IMR-90 (cell line): ENCODE measurements at regions not wholly inside any gene's neighbourhood (a gene's known extent, or its start where the extent isn't known, plus 50 kb on each side); places are given as distances from the start of the nearest gene placed in this dataset.

Experiments used
- ATAC-seq: fragments of 200-7000 bp; cut with Tn5 transposase; 2 replicates; pipeline ENCODE4 v1.9.1; 2020; ENCODE audit warnings: low read depth, mild to moderate bottlenecking, moderate library complexity
- BruUV-seq: library from RNA; stranded (reverse); fragments of 400-500 nt; replicated peaks from 2 replicates; lab custom pipeline; 2021; lab: Mats Ljungman, UMichigan
- CTCF ChIA-PET: fragments of 300-600 bp; formaldehyde crosslinking; extraction: SDS; loops from one replicate; lab custom pipeline; 2021; ENCODE audit warnings: antibody characterized with exemption; lab: Yijun Ruan, JAX
- POLR2A ChIA-PET: fragments of 300-600 bp; sonication (Branson Sonifier 250); formaldehyde crosslinking; loops from one replicate; lab custom pipeline; 2022; ENCODE audit warnings: antibody characterized with exemption; ENCODE audit not compliant: unreplicated experiment; lab: Charles Lee
- DNase-seq: peaks from one replicate; pipeline ENCODE4 v3.0.0; 2013
- H2AFZ ChIP-seq: replicated peaks from 2 replicates; pipeline ENCODE3; 2013; ENCODE audit warnings: low read length, mild to moderate bottlenecking; ENCODE audit not compliant: poor library complexity
- H2AK5ac ChIP-seq: 2 replicates; pipeline ENCODE4 v1.6.1; 2013; ENCODE audit warnings: low read depth, low read length, inconsistent platforms
- H2AK9ac ChIP-seq: replicated peaks from 2 replicates; pipeline ENCODE3; 2013; ENCODE audit warnings: mild to moderate bottlenecking, low read depth, low read length, moderate library complexity; ENCODE audit not compliant: poor library complexity
- H2BK120ac ChIP-seq: 2 replicates; pipeline ENCODE4 v1.6.1; 2013; ENCODE audit warnings: low read depth, low read length, inconsistent platforms
- H2BK15ac ChIP-seq: 3 replicates; pipeline ENCODE4 v1.6.1; 2013; ENCODE audit warnings: low read depth, low read length, inconsistent platforms
- H2BK20ac ChIP-seq: 2 replicates; pipeline ENCODE4 v1.6.1; 2013; ENCODE audit warnings: low read depth, mild to moderate bottlenecking, inconsistent platforms, low read length, moderate library complexity
- H2BK5ac ChIP-seq: 2 replicates; pipeline ENCODE4 v1.6.1; 2013; ENCODE audit warnings: mild to moderate bottlenecking, low read depth, low read length, inconsistent platforms; ENCODE audit not compliant: poor library complexity, severe bottlenecking
- H3K14ac ChIP-seq: replicated peaks from 2 replicates; pipeline ENCODE4 v1.6.1; 2013; ENCODE audit warnings: low read depth, low read length, inconsistent platforms
- H3K18ac ChIP-seq: 2 replicates; pipeline ENCODE4 v1.6.1; 2013; ENCODE audit warnings: low read depth, low read length, control low read depth
- H3K23ac ChIP-seq: 2 replicates; pipeline ENCODE4 v1.6.1; 2013; ENCODE audit warnings: low read depth, low read length, inconsistent platforms
- H3K27ac ChIP-seq: 2 replicates; pipeline ENCODE4 v1.5.1; 2013; ENCODE audit warnings: mild to moderate bottlenecking, control low read depth, low read length; ENCODE audit not compliant: insufficient read depth
- H3K27me3 ChIP-seq: 2 replicates; pipeline ENCODE4 v1.6.1; 2013; ENCODE audit warnings: low read length; ENCODE audit not compliant: control insufficient read depth, insufficient read depth
- H3K36me3 ChIP-seq: 2 replicates; pipeline ENCODE4 v1.6.1; 2013; ENCODE audit warnings: low read length, mixed read lengths; ENCODE audit not compliant: control insufficient read depth, insufficient read depth
- H3K4ac ChIP-seq: 2 replicates; pipeline ENCODE4 v1.6.1; 2013; ENCODE audit warnings: low read depth, low read length, inconsistent platforms
- H3K4me1 ChIP-seq: 2 replicates; pipeline ENCODE4 v1.6.1; 2013; ENCODE audit warnings: low read length, mixed read lengths; ENCODE audit not compliant: control insufficient read depth, insufficient read depth
- H3K4me2 ChIP-seq: 2 replicates; pipeline ENCODE4 v1.6.1; 2013; ENCODE audit warnings: low read depth, mild to moderate bottlenecking, control low read depth, low read length, moderate library complexity
- H3K4me3 ChIP-seq: 2 replicates; pipeline ENCODE4 v1.5.1; 2013; ENCODE audit warnings: low read depth, mild to moderate bottlenecking, control low read depth, low read length, moderate library complexity; ENCODE audit not compliant: insufficient read depth
- H3K56ac ChIP-seq: 2 replicates; pipeline ENCODE4 v1.6.1; 2013; ENCODE audit warnings: low read length, inconsistent platforms; ENCODE audit not compliant: insufficient read depth; ENCODE audit errors: extremely low read depth
- H3K79me1 ChIP-seq, 2 experiments: 2 replicates each; pipeline ENCODE4 v1.6.1; 2013; ENCODE audit warnings: low read length in 2 of 2, inconsistent platforms in 1 of 2, low read depth in 1 of 2
- H3K9ac ChIP-seq: 2 replicates; pipeline ENCODE4 v1.6.1; 2013; ENCODE audit warnings: low read depth, low read length, control low read depth
- H3K9me1 ChIP-seq: 2 replicates; pipeline ENCODE4 v1.6.1; 2013; ENCODE audit warnings: low read length, inconsistent platforms; ENCODE audit not compliant: insufficient read depth
- H3K9me3 ChIP-seq: 2 replicates; pipeline ENCODE4 v1.6.1; 2013; ENCODE audit warnings: low read length; ENCODE audit not compliant: control insufficient read depth, insufficient read depth
- H4K20me1 ChIP-seq: 2 replicates; pipeline ENCODE4 v1.6.1; 2013; ENCODE audit warnings: low read length, inconsistent platforms; ENCODE audit not compliant: insufficient read depth
- H4K5ac ChIP-seq: 2 replicates; pipeline ENCODE4 v1.6.1; 2013; ENCODE audit warnings: mild to moderate bottlenecking, low read depth, low read length, control low read depth
- H4K8ac ChIP-seq, 2 experiments: 2 replicates each; pipeline ENCODE4 v1.6.1; 2013; ENCODE audit warnings: low read depth in 2 of 2, low read length in 2 of 2, control low read depth in 1 of 2, inconsistent platforms in 1 of 2
- H4K91ac ChIP-seq: 2 replicates; pipeline ENCODE4 v1.6.1; 2013; ENCODE audit warnings: low read depth, low read length, inconsistent platforms; ENCODE audit not compliant: insufficient read depth
- BHLHE40 ChIP-seq: fragments of 150-350 bp; IDR thresholded peaks from 2 replicates; pipeline ENCODE4 v1.6.1; 2016; ENCODE audit warnings: mild to moderate bottlenecking, low read depth, low read length
- CEBPB ChIP-seq: IDR thresholded peaks from 2 replicates; pipeline ENCODE4 v1.6.1; 2012; ENCODE audit warnings: low read depth, low read length, improper control_type of control experiment
- CHD1 ChIP-seq: IDR thresholded peaks from 2 replicates; pipeline ENCODE4 v1.6.1; 2012; ENCODE audit warnings: low read depth, low read length, improper control_type of control experiment
- FOS ChIP-seq: fragments of 150-350 bp; IDR thresholded peaks from 2 replicates; pipeline ENCODE4 v1.6.1; 2016; ENCODE audit warnings: low read depth, low read length
- MAFK ChIP-seq: IDR thresholded peaks from 2 replicates; pipeline ENCODE4 v1.6.1; 2012; ENCODE audit warnings: low read depth, low read length, improper control_type of control experiment
- MAZ ChIP-seq: IDR thresholded peaks from 2 replicates; pipeline ENCODE4 v1.6.1; 2012; ENCODE audit warnings: low read depth, mild to moderate bottlenecking, low read length, improper control_type of control experiment, moderate library complexity, borderline replicate concordance
- MXI1 ChIP-seq: IDR thresholded peaks from 2 replicates; pipeline ENCODE4 v1.6.1; 2012; ENCODE audit warnings: low read depth, mild to moderate bottlenecking, low read length, moderate library complexity, borderline replicate concordance
- NFE2L2 ChIP-seq: fragments of 150-350 bp; IDR thresholded peaks from 2 replicates; pipeline ENCODE4 v1.6.1; 2016; ENCODE audit warnings: low read depth, mild to moderate bottlenecking, low read length
- POLR2A ChIP-seq: IDR thresholded peaks from 2 replicates; pipeline ENCODE4 v1.6.1; 2012; ENCODE audit warnings: mild to moderate bottlenecking, low read depth, low read length
- RAD21 ChIP-seq: IDR thresholded peaks from 2 replicates; pipeline ENCODE4 v1.6.1; 2012; ENCODE audit warnings: low read length, improper control_type of control experiment
- RCOR1 ChIP-seq: IDR thresholded peaks from 2 replicates; pipeline ENCODE4 v1.6.1; 2012; ENCODE audit warnings: mild to moderate bottlenecking, low read length, improper control_type of control experiment; ENCODE audit not compliant: insufficient replicate concordance
- RFX5 ChIP-seq: IDR thresholded peaks from 2 replicates; pipeline ENCODE4 v1.8.0; 2012; ENCODE audit warnings: low read depth, mild to moderate bottlenecking, low read length, moderate library complexity
- SMC3 ChIP-seq: fragments of 150-350 bp; IDR thresholded peaks from 2 replicates; pipeline ENCODE4 v1.6.1; 2016; ENCODE audit warnings: low read depth, mild to moderate bottlenecking, antibody characterized with exemption, low read length, moderate library complexity
- WGBS, 2 experiments: methylation state at CpG; one replicate each; pipeline versions ENCODE4 v1.1.5 to v1.1.7; 2013; ENCODE audit warnings: missing lambda C conversion rate in 2 of 2; ENCODE audit not compliant: insufficient read length in 1 of 2; ENCODE audit errors: extremely low coverage in 2 of 2; 5-methylcytosine and 5-hydroxymethylcytosine counted together
- dilution Hi-C: fragments of 300-500 bp; cut with HindIII; formaldehyde crosslinking; loops from one replicate; pipeline ENCODE4 v1.14.3; 2018; ENCODE audit warnings: low sequenced_read_pairs; ENCODE audit not compliant: unreplicated experiment
- in situ Hi-C: fragments of 300-500 bp; cut with MboI; formaldehyde crosslinking; loops from 3 replicates; pipeline ENCODE4 v1.14.3; 2019; ENCODE audit warnings: low sequenced_read_pairs, inconsistent platforms, mixed read lengths
- intact Hi-C: fragments of 100-400 bp; cut with micrococcal nuclease; formaldehyde crosslinking; loops from 2 replicates; pipeline ENCODE4 v1.10.0; 2022
- TF ChIP-seq, protein P1 (sequence below): conservative IDR thresholded peaks from 2 replicates; pipeline ENCODE4 v1.5.1; 2012; ENCODE audit warnings: mild to moderate bottlenecking, low read depth, low read length, improper control_type of control experiment
- TF ChIP-seq, protein P2 (sequence below): fragments of 150-350 bp; IDR thresholded peaks from 2 replicates; pipeline ENCODE4 v1.6.1; 2016; ENCODE audit warnings: low read depth, mild to moderate bottlenecking, low read length, moderate library complexity, borderline replicate concordance
- TF ChIP-seq, protein P3 (sequence below): fragments of 150-350 bp; IDR thresholded peaks from 2 replicates; pipeline ENCODE4 v1.6.1; 2017; ENCODE audit warnings: mild to moderate bottlenecking, antibody characterized with exemption, low read length, low read depth

DNA sequence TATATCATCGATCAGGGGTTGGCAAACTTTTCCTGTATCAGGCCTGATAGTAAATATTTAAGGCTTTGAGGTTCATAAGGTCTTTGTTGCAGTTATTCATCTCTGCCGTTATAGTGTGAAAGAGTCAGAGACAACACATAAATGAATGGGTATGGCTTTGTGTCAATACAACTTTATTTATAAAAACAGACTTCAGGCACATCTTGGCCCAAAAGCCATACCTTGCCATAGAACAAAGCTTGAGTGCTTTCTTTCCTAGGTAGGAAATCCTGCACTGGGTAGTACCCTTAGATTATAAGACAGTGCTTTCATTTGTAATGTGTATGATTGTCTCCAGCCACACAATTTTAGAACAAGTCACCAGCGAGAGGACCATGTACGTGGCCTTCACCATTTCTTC is 58.9 kb upstream of the MAGI1 start:
- no peak overlapping the region for H2AK9ac ChIP-seq
- DNase-seq (no peak), ATAC-seq (no peak)
- intact Hi-C loops, result no loop called here
- H4K5ac ChIP-seq, result peak overlapping the region; percentile 70; the same call in 1 of the 2 replicates
- H3K9me3 ChIP-seq, result peaks cover 7% of the 10 kb centered on the region
- TF ChIP-seq, protein P1, sequence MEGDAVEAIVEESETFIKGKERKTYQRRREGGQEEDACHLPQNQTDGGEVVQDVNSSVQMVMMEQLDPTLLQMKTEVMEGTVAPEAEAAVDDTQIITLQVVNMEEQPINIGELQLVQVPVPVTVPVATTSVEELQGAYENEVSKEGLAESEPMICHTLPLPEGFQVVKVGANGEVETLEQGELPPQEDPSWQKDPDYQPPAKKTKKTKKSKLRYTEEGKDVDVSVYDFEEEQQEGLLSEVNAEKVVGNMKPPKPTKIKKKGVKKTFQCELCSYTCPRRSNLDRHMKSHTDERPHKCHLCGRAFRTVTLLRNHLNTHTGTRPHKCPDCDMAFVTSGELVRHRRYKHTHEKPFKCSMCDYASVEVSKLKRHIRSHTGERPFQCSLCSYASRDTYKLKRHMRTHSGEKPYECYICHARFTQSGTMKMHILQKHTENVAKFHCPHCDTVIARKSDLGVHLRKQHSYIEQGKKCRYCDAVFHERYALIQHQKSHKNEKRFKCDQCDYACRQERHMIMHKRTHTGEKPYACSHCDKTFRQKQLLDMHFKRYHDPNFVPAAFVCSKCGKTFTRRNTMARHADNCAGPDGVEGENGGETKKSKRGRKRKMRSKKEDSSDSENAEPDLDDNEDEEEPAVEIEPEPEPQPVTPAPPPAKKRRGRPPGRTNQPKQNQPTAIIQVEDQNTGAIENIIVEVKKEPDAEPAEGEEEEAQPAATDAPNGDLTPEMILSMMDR, result no peak
- TF ChIP-seq MAZ (no peak), CHD1 (no peak), NFE2L2 (no peak), BHLHE40 (no peak), FOS (no peak), RFX5 (no peak), RAD21 (no peak), RCOR1 (no peak), SMC3 (no peak), MAFK (no peak), MXI1 (no peak), CEBPB (no peak), POLR2A (no peak)
- TF ChIP-seq, protein P2, sequence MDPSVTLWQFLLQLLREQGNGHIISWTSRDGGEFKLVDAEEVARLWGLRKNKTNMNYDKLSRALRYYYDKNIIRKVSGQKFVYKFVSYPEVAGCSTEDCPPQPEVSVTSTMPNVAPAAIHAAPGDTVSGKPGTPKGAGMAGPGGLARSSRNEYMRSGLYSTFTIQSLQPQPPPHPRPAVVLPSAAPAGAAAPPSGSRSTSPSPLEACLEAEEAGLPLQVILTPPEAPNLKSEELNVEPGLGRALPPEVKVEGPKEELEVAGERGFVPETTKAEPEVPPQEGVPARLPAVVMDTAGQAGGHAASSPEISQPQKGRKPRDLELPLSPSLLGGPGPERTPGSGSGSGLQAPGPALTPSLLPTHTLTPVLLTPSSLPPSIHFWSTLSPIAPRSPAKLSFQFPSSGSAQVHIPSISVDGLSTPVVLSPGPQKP, result no peak
- TF ChIP-seq, protein P3, sequence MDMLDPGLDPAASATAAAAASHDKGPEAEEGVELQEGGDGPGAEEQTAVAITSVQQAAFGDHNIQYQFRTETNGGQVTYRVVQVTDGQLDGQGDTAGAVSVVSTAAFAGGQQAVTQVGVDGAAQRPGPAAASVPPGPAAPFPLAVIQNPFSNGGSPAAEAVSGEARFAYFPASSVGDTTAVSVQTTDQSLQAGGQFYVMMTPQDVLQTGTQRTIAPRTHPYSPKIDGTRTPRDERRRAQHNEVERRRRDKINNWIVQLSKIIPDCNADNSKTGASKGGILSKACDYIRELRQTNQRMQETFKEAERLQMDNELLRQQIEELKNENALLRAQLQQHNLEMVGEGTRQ, result no peak
- CTCF ChIA-PET, result no interaction called here
- H3K36me3 ChIP-seq, result no peaks in the 10 kb centered on the region
- H2AK5ac ChIP-seq, result peak overlapping the region; percentile 75; the same call in 1 of the 2 replicates
- H4K91ac ChIP-seq, result peak overlapping the region; percentile 34; the same call in 1 of the 2 replicates
- peak overlapping the region; percentile 21 to 77; a peak in 2 of 4 replicates for H4K8ac ChIP-seq
- peak overlapping the region; percentile 46 for H2BK5ac ChIP-seq
- no peaks in the 10 kb centered on the region for H3K79me1 ChIP-seq
- 0 out of 2 replicates have a peak overlapping the region, but pooled peaks have one; percentile 16 for H3K56ac ChIP-seq
- 0 out of 2 replicates have a peak overlapping the region, but pooled peaks have one; percentile 33 for H3K14ac ChIP-seq
- no peak overlapping the region for H3K9ac ChIP-seq
- dilution Hi-C loops, result no loop called here
- H3K4me2 ChIP-seq, result peak overlapping the region; percentile 19; the same call in 1 of the 2 replicates
- peaks cover 6% of the 10 kb centered on the region for H3K9me1 ChIP-seq
- H2AFZ ChIP-seq, result no peak overlapping the region
- no peak overlapping the region for H3K27ac ChIP-seq
- in situ Hi-C loops, result no loop called here
- no peaks in the 10 kb centered on the region for H4K20me1 ChIP-seq
- no peak overlapping the region for H3K4me3 ChIP-seq
- H2BK20ac ChIP-seq, result peak overlapping the region; percentile 86; the same call in 1 of the 2 replicates
- H2BK15ac ChIP-seq, result peak overlapping the region; percentile 92
- WGBS, 2 experiments, result 100% methylated on average over 3 of the region's 4 CpGs; no CpG with 5 or more reads in 1 of the 2 experiments
- no peak overlapping the region for H3K23ac ChIP-seq
- H3K27me3 ChIP-seq, result no peaks in the 10 kb centered on the region
- peak overlapping the region; percentile 62 for H3K4ac ChIP-seq
- H3K4me1 ChIP-seq, result peaks cover 7% of the 10 kb centered on the region
- peak overlapping the region; percentile 73; the same call in 1 of the 2 replicates for H3K18ac ChIP-seq
- H2BK120ac ChIP-seq, result peak overlapping the region; percentile 83
- BruUV-seq, result no TSS peak
- POLR2A ChIA-PET, result no interaction called here
